ENCODE measurements at regions not wholly inside any gene's neighbourhood (a gene's known extent, or its start where the extent isn't known, plus 50 kb on each side); places are given as distances from the start of the nearest gene placed in this dataset.

DNA sequence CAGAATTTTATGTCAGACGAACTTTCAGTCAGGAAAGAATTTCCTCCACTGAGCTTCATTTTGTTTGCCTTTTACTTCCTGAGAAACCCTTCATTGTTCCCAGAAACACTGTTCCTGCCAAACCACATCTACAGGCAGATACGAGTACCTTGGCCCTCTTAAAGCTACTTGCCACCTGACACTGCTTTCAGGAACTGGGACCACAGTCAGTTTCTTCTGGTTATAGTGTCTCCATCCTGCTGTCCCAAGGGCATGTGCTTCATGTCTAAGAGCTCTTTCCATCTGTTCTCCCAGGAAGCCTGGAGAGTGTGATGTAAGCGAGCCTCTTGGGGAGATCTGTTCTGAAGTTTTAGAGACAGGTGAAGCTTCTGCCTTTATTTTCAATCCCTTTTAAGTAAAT is 161.7 kb upstream of the PLEKHA5 start:
- no peak for DNase-seq (ENCODE audit: low read depth)

DNA sequence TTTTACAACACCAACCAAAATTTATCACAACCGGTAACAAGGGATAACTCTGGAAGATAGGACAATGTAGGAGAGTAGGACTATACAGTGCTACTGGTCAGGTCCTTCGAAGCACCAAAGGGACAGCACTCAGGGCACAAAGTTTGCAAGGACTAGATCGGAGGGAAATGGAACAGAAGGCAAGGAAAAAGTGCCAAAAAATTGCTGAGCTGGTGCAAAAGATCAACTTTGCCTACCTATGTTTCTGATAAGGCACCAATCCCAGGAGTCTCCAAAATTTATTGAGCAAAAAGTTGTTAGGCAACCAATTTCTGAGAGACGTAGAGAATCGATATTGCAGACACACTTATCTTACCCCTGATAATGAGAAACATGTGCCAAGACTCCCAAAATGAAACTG is 160.0 kb upstream of the PLEKHA5 start:
- no peak for DNase-seq (ENCODE audit: low read depth)

DNA sequence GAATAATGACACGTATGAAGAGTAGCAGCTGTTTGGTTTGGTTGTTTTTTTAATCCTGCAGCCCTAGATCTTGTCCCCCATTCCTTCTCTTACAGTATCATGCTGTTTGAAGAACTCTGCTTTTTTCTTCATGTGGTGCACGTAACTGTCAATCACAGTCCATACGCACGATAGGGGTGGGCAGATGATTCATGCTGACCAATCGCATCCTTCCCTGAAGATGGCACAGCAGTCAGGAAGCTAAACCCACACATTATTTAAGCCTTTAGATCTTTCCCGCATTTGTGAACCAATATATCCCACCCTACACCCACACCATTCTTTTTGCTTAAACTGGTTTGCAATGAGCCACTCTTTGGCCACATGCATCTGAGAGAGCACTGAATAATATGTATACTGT is 158.9 kb upstream of the PLEKHA5 start:
- no peak for DNase-seq (ENCODE audit: low read depth)

DNA sequence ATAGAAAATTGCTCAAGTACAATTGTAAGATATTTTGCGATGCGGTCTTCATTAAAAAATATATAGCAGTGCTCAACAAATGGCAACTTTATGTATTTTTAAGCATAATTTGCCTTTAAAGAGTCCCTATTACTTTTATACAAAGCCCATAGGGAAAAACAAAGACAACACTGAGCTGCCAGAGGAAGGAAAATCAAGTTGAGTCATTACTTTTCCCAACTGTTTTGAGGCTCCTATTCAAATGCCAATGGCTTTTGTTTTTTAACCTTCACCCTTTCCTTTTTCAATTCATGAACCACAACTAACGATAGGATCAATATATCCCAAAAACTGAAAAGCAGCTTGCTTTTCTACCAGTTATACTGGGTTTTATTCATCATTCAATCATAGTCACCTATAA is 157.6 kb upstream of the PLEKHA5 start:
- DNase-seq (ENCODE audit: low read depth): no peak

DNA sequence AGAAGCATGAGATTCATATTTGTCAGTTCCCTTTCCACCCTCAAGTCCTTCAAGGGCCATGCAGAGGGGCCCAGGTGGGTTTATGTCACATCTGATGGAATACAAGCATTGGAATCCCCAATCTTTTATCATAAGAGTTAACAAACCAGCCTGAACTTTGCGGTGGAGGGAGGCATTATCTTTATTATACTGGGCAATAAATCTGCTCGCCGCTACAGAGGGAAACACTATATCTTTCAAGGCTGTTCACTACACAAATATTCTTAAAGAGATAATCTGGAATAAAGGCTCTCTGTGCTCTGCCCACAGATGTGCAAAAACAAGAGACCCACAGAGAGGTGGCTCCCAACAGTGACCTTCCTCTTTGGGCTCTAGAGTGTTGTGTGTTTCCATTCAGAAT is 153.6 kb upstream of the PLEKHA5 start:
- no peak for DNase-seq (ENCODE audit: low read depth)

DNA sequence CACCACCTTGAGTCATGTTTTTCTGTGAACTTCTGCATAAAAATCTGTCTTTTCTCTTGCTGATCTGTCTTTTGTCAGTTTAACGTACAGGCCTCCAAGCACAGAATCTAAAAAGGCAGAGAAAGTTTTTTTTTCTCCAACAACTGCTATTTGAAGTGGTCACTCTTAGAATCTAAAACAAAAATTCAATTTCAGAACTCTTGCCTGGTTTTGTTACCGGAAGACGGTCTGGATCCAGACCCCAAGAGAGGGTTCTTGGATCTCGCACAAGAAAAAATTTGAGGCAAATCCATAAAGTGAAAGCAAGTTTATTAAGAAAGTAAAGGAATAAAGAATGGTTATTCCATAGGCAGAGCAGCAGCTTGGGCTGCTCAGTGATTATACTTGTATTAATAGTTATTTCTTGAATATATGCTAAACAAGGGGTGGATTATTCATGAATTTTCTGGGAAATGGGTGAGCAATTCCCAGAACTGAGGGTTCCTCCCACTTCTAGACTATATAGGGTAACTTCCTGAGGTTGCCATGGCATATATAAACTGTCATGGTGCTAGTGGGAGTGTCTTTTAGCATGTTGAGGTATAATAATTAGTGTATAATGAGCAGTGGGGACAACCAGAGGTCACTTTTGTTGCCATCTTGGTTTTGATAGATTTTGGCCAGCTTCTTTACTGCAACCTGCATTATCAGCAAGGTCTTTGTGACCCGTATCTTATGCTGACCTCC is 150.0 kb upstream of the PLEKHA5 start:
- no peak for DNase-seq (ENCODE audit: low read depth)

DNA sequence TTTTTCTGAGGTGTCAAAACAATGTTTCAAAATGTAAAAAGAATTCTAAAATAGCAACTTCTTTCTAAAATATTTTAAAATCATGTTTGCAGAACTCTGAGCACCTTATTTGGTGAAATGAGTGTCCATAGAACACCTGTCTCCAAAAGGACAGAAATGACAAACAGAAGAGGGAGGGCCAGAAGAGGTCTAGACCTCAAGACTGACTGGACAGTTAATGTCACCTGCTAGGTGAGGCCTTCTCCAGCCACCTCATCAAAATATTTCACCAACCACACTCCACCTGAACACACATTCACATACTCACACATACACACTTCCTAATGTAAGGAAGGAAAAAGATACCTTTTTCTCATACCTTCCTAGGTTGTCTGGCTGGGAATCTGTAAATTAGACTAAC is 147.8 kb upstream of the PLEKHA5 start:
- DNase-seq (ENCODE audit: low read depth): no peak

DNA sequence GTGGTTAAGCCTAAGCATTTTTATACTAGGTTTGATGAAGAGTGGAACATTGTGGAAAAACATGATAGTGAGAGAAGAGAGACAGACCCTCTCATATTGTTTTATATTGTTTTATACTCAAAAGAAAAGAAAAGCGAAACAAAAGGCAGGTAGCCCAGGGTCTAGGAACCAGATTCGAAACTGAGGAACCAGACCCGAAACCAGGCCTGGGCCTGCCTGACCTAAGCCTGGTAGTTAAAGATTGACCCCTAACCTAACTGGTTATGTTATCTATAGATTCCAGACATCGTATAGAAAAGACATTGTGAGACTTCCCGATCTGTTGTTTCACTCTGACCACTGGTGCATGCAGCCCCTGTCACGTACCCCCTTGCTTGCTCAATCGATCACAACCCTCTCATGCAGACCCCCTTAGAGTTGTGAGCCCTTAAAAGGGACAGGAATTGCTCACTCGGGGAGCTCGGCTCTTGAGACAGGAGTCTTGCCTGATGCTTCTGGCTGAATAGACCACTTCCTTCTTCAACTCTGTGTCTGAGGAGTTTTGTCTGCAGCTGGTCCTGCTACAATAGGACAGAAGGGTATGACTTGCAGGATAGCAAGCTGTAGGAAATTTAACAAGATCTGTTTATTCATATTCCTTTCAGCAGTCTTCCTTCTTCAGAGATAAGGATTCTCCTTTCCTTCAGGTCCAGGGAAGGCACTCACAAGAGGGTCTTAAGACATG is 147.1 kb upstream of the PLEKHA5 start:
- no peak for DNase-seq (ENCODE audit: low read depth)

DNA sequence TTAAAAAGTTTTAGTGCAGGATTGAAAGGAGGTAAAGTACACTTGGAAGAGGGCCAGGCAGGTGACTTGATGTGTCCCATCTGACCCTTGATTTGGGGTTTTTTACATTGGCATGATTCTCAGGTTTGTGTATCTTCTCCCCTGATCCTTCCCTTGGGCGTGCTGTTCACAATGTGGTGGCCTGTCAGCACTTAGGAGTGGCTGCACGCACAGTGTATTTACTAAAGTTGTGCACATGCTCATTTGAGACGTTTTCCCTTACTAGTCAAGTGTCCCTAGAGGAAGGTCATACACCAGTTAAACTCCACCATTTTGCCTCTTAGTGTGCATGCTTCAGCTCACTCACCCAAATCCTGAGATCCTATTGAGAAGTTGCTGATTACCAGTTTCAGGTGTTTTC is 145.7 kb upstream of the PLEKHA5 start:
- DNase-seq (ENCODE audit: low read depth): no peak

DNA sequence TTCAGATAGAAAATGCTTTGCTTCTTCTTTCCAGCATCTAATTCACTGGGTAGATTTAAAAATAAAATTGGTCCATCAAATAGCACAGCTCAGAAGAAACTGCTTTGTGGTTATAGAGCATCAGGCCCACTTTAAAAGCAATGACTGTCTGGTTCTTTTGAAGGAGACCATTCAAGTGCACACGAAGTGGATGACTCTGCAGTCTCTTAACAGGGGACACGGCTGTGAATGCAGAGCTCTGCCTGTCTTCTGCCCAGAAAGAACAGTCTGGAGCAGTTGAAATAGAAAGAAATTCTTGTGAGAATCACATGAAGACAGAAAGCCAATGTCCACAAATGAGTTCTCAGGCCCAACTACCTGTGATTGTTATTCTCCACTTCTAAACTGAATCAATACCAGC is 138.7 kb upstream of the PLEKHA5 start:
- DNase-seq (ENCODE audit: low read depth): no peak

DNA sequence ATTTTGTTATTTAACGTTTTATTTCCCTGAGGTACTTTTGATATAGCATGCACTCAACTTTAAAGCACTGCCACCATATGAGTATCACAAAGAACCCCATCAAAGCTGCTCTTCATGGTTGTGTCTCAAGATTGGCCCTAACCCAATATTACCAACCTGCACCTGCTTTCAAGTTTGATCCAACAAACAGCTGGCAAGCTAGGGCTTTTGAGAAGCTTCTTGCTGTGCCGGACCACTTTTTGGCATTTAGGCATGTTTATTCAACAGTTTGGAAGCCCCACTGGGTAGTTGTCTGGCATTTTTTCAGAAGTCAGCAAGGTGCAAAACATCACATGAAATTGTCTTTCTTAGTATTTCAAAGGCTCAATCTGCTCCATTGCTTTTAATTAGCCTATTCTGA is 137.2 kb upstream of the PLEKHA5 start:
- peak; percentile 44 for DNase-seq (ENCODE audit: low read depth)

DNA sequence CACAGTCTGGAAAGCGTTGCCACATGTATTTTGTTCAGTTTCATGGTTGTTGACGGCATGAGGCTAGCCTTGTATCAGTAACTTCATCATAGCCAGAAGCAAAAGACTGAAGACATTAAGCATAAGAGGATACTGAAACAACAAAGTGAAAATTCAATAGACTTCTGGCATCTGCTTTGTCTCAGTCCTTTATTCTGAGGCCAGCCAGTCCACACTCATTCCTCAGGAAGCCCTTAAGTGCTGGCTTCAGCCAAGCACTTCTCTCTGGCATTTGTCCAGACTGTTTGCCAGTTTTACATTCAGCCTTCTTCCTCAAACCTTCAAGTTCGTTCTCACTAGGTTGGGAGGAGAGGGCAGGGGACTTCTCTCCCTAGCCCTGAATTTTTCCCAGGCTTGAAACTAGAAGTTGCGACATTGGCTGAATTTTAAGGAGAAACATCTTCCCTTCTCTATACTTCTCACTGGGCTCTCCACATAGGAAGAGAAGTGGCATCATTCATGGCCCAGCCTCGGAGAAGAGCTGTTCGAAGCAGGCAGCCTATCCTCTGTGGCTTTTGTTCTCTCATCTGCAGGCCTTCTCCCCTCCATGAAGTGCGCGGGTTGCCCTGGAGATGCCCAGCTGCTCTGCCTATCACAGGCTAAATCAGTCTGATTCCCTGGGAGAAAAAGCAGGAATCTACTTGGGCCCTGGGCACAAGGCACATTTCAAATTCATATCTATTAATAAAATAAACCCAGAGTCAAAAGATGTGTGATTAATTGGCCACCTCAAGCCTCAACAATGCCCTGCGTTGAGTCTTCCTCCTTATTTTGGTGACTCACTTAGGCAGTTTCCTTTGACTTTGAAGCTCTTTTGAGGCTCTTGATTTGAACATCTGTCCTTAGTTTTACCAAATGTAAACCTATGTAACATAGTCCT is 130.9 kb upstream of the PLEKHA5 start:
- peak; percentile 67 for DNase-seq (ENCODE audit: low read depth)

DNA sequence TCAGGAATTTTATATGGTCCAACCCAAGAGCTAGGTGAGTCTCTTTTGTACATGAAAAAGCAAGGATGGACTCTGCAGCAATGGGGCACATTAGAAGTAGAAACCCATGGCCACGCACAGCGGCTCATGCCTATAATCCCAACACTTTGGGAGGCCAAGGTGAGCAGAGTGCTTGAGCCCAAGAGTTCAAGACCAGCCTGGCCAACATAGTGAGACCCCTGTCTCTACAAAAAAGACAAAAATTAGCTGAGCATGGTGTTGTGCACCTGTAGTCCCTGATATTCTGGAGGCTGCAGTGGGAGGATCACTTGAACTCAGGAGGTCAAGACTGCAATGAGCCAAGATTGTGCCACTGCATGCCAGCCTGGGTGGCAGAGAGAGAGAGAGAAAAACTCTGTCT is 128.7 kb upstream of the PLEKHA5 start:
- DNase-seq (ENCODE audit: low read depth): no peak

DNA sequence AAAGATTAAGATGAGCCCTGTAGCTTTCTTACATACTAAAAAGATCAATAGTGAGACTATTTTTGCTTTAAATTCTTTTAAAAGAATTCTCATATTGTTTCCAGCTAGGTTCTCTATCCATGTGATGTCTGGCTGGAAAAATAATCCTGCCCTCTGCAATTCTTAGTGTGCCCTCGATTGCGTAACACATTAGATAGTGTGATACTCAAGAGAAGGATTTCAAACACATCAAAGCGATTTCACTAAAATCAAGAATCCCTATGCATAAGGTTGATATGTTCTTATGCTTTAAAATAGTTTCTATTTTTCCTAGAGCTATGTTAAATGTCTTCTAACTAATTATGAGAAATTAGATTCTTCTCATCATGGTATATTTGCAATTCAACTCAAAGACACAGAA is 127.3 kb upstream of the PLEKHA5 start:
- DNase-seq (ENCODE audit: low read depth): no peak

DNA sequence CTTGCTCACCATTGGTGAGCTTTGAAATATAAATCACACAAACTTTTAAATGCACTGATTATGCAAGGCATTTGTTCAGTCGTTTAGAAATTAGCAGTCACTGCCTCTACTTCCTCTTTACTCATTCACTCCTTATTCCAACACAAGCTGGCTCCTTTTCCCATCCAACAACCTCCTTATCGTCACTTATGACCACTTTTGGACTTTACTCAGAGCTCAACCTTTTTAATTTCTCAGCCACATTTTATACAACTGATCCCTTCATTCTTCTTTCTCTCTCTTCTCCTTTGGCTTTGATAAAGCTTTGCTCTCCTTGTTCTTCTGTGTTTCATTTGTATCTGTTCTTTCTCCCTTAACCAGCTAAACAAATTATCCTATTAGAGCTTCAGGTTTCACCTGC is 126.4 kb upstream of the PLEKHA5 start:
- no peak for DNase-seq (ENCODE audit: low read depth)

DNA sequence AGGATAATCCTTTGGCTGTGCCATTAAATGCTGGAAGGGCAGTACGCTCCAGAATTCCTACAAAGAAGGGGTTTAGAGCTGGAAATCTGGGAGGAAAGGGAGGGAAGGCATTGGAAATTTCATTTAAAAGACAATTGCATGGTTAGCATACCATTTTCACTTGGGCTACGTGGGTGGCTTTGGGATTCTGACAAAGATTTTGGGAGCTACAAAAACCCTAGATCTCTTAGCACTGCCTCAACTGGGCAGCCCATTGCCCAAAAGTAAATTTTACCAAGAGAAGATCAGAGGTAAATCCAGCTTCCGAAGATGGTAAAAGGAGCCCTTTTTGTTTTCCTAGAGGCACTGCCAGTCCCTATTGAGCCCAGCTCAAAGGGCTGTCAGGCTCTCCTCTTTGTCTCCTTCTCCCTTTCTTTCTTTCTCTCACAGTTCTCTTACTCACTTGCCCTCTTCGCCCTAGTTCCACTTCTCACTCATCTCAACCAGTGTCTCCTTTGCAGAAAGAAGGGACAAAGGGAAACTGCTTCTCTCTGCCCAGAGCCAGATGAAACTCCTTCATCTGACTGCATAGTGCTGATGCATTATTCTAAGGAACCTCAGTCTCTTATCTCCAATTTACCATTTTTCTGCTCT is 125.4 kb upstream of the PLEKHA5 start:
- no peak for DNase-seq (ENCODE audit: low read depth)

DNA sequence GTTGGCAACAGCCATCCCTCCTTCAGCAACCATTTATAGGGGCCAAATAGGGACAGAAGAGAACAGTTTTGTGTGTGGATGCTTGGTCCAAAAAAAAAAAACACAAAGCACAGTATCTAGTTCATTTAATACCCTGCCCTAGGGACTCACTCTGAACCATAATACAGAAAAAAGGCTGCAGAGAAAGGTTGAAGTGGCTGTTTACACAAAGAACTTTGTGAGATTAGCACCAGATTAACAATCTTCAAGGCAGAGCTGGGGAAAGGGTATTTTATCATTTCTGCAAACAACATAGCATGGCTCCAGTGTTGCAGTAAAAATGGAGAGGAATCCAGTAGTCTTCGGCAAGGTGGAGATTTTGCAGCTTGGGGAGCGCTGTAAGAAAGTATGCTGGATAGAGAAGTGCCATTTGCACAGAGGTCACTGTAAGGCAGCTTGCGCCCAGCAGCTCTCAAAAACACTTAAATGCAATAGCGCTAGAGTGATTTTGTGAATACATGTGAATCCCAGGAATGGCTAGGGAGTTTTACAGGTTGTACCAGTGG is 124.2 kb upstream of the PLEKHA5 start:
- DNase-seq (ENCODE audit: low read depth): no peak

DNA sequence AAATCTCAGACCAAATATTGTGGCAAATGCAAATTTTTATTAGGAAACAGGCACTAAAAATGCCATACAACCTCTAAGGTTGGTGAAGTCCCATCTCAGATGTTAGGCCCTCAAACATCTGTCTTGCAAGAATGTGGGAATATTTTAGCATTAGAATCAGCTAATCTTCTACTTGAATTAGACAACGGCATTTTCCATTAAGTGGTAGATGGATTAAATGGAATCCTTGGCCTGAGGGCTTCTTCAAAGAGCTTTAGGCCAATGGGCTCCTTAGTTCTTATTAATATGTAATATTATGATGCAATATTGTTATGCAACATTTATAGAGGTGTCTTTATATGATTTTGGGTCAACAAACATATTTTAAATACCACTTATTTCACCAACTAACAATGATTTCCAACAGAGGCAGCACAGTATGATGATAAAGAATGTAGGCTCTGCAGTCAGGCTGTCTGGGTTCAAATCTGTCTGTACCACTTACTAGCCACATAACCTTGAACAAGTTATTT is 122.9 kb upstream of the PLEKHA5 start:
- DNase-seq (ENCODE audit: low read depth): no peak

DNA sequence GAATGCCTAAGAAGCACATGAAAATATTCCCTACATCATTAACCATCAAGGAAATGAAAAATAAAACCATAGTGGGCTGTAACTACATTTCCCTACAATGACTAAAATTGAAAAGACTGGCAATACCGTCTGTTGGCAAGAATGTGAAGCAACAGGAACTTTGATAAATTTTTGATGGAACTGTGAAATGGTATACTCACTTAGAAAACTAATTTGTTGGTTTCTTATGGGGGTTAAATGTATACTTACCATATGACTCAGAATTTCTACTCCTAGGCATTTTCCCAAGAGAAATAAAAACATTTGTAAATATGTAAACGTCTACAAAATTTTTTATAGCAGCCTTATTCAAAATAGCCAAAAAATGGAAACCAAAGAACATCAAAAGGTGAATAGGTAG is 121.4 kb upstream of the PLEKHA5 start:
- DNase-seq (ENCODE audit: low read depth): no peak

DNA sequence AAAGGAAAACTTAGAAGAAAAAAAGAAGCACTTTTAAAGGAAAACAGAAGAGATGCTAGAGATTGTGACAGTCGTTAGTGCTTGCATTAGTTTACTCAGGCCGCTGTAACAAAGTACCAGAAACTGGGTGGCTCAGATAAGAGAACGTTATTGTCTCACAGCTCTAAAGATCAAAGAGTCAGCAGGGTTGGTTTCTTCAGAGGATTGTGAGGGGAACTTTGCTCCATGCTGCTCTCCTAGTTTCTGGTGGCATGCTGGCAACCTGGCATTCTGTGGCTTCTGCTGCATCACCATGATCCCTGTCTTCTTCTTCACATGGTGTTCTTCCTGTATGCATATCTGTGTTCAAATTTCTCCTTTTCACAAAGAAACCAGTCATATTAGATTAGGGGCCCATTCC is 119.4 kb upstream of the PLEKHA5 start:
- DNase-seq (ENCODE audit: low read depth): no peak

DNA sequence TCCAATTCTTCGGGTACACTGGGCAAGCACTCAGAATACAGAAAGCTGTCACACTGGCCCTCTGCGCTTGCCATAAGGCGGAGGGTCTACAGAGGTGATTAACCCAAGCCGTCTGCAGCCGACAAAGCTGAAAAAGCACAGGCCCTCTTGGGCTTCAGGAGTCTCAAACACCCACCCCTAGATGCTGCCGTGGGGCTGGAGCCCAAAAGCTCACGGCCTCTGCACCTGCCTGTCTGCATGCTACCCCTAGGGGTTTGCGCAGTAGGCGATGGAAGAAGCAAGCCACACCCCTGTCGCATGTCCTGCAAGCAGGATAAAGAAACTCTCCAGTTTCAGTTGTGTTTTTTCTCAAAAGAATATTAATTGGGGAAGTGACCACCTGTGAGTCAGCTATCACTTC is 118.8 kb upstream of the PLEKHA5 start:
- DNase-seq (ENCODE audit: low read depth): no peak

Data from myocyte (in vitro differentiated cells).